ENCODE measurements at regions not wholly inside any gene's neighbourhood (a gene's known extent, or its start where the extent isn't known, plus 50 kb on each side); places are given as distances from the start of the nearest gene placed in this dataset.
"Not testable (repeated sequence)": the region's sequence is repeated elsewhere in the genome, so short reads cannot be mapped to it uniquely, and the experiment has no call there.

DNA sequence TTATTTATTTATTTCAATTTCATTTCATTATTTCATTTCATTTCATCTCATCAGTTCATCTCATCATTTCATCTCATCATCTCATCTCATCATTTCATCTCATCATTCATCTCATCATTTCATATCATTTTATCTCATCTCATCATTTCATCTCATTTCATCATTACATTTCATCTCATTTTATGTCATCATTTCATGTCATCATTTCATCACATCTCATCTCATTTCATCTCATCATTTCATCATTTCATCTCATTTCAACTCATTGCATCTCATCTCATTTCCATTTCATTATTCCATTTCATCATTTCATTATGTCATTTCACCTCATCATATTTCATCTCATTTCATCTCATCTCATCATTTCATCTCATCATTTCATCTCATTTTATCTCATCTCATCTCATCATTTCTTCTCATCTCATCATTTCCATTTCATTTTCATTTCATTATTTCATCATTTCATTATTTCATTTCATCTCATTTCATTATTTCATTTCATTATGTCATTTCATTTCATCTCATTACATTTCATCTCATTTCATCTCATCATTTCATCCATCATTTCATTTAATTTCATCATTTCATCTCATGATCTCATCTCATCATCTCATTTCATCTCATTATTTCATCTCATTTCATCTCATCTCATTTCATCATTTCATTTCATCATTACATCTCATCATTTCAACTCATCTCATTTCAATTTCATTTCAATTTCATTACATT, 2868.6 kb downstream of the RPIA start:
- TF ChIP-seq POLR2AphosphoS5 (IDR thresholded peaks at IDR 0.05; ENCODE audit: low read depth, low read length); POLR2A (IDR thresholded peaks at IDR 0.05; ENCODE audit: low read depth, low read length); TAF1 (IDR thresholded peaks at IDR 0.05; ENCODE audit: borderline replicate concordance, low read depth, low read length): not testable (repeated sequence)

Measured in GM12892 (cell line).